ENCODE measurements at regions not wholly inside any gene's neighbourhood (a gene's known extent, or its start where the extent isn't known, plus 50 kb on each side); places are given as distances from the start of the nearest gene placed in this dataset.

- no peak overlapping the region for H3K4me3 ChIP-seq (ENCODE audit: low read depth in 1 of 3, low read length in 3 of 3)
- DNase-seq (ENCODE audit: low spot score) = no peak
- WGBS = 87% methylated on average over 3 of the region's 3 CpGs
- no peaks in the 10 kb centered on the region for H3K9me3 ChIP-seq (ENCODE audit: control insufficient read depth in 4 of 4, low read length in 3 of 4)
- TF ChIP-seq, protein P1, sequence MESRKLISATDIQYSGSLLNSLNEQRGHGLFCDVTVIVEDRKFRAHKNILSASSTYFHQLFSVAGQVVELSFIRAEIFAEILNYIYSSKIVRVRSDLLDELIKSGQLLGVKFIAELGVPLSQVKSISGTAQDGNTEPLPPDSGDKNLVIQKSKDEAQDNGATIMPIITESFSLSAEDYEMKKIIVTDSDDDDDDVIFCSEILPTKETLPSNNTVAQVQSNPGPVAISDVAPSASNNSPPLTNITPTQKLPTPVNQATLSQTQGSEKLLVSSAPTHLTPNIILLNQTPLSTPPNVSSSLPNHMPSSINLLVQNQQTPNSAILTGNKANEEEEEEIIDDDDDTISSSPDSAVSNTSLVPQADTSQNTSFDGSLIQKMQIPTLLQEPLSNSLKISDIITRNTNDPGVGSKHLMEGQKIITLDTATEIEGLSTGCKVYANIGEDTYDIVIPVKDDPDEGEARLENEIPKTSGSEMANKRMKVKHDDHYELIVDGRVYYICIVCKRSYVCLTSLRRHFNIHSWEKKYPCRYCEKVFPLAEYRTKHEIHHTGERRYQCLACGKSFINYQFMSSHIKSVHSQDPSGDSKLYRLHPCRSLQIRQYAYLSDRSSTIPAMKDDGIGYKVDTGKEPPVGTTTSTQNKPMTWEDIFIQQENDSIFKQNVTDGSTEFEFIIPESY (IDR thresholded peaks at IDR 0.05) = no peak
- TF ChIP-seq YY1 (IDR thresholded peaks at IDR 0.05) (no peak), TAF1 (conservative IDR thresholded peaks at IDR 0.05) (no peak), MAX (IDR thresholded peaks at IDR 0.05) (no peak), RAD21 (IDR thresholded peaks at IDR 0.05) (no peak), RXRA (IDR thresholded peaks at IDR 0.05) (no peak), HNF4A (conservative IDR thresholded peaks at IDR 0.05) (no peak), CTCF (IDR thresholded peaks at IDR 0.05; ENCODE audit: low read depth, low read length, missing input control) (no peak), SP1 (IDR thresholded peaks at IDR 0.05) (no peak), EGR1 (IDR thresholded peaks at IDR 0.05; ENCODE audit: low read depth in 2 of 2) (no peak), FOXA1 (IDR thresholded peaks at IDR 0.05) (no peak)
- TF ChIP-seq, protein P2, sequence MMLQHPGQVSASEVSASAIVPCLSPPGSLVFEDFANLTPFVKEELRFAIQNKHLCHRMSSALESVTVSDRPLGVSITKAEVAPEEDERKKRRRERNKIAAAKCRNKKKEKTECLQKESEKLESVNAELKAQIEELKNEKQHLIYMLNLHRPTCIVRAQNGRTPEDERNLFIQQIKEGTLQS (IDR thresholded peaks at IDR 0.05) = no peak
- TF ChIP-seq, protein P3, sequence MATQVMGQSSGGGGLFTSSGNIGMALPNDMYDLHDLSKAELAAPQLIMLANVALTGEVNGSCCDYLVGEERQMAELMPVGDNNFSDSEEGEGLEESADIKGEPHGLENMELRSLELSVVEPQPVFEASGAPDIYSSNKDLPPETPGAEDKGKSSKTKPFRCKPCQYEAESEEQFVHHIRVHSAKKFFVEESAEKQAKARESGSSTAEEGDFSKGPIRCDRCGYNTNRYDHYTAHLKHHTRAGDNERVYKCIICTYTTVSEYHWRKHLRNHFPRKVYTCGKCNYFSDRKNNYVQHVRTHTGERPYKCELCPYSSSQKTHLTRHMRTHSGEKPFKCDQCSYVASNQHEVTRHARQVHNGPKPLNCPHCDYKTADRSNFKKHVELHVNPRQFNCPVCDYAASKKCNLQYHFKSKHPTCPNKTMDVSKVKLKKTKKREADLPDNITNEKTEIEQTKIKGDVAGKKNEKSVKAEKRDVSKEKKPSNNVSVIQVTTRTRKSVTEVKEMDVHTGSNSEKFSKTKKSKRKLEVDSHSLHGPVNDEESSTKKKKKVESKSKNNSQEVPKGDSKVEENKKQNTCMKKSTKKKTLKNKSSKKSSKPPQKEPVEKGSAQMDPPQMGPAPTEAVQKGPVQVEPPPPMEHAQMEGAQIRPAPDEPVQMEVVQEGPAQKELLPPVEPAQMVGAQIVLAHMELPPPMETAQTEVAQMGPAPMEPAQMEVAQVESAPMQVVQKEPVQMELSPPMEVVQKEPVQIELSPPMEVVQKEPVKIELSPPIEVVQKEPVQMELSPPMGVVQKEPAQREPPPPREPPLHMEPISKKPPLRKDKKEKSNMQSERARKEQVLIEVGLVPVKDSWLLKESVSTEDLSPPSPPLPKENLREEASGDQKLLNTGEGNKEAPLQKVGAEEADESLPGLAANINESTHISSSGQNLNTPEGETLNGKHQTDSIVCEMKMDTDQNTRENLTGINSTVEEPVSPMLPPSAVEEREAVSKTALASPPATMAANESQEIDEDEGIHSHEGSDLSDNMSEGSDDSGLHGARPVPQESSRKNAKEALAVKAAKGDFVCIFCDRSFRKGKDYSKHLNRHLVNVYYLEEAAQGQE (IDR thresholded peaks at IDR 0.05) = no peak
- H3K27me3 ChIP-seq (ENCODE audit: control insufficient read depth in 4 of 4, insufficient read depth in 4 of 4, low read length in 3 of 4) = no peaks in the 10 kb centered on the region
- no peak overlapping the region for H3K9ac ChIP-seq (ENCODE audit: low read depth in 1 of 2, low read length in 2 of 2)
- no peaks in the 10 kb centered on the region for H3K4me1 ChIP-seq (ENCODE audit: control insufficient read depth in 4 of 4, insufficient read depth in 4 of 4, low read length in 3 of 4)
- no peak overlapping the region for H3K27ac ChIP-seq (ENCODE audit: low read depth in 1 of 2, low read length in 2 of 2)
- H3K36me3 ChIP-seq (ENCODE audit: control insufficient read depth in 4 of 4, insufficient read depth in 3 of 4, low read depth in 1 of 4, low read length in 3 of 4) = no peaks in the 10 kb centered on the region
These were observed 719.2 kb upstream of the LRRN3 start for GRCh38 chr7:110371709-110372108.

- no peak for TF ChIP-seq GABPA (IDR thresholded peaks at IDR 0.05 in 1 of 2, conservative IDR thresholded peaks at IDR 0.05 in 1 of 2)
- Histone ChIP-seq H3K27ac (ENCODE audit: low read depth in 1 of 2, low read length in 2 of 2) (no peak overlapping the region), H3K4me3 (ENCODE audit: low read depth in 1 of 3, low read length in 3 of 3) (no peak overlapping the region), H3K9ac (ENCODE audit: low read depth in 1 of 2, low read length in 2 of 2) (no peak overlapping the region), H3K4me1 (ENCODE audit: control insufficient read depth in 4 of 4, insufficient read depth in 4 of 4, low read length in 3 of 4) (no peaks in the 10 kb centered on the region), H3K36me3 (ENCODE audit: control insufficient read depth in 4 of 4, insufficient read depth in 3 of 4, low read depth in 1 of 4, low read length in 3 of 4) (no peaks in the 10 kb centered on the region), H3K9me3 (ENCODE audit: control insufficient read depth in 4 of 4, low read length in 3 of 4) (no peaks in the 10 kb centered on the region), H3K27me3 (ENCODE audit: control insufficient read depth in 4 of 4, insufficient read depth in 4 of 4, low read length in 3 of 4) (no peaks in the 10 kb centered on the region)
- DNase-seq (ENCODE audit: low spot score) = no peak
- WGBS = 78% methylated on average over 2 of the region's 2 CpGs
These were observed 718.2 kb upstream of the LRRN3 start for GRCh38 chr7:110372685-110373084.

Data from liver (tissue), 8 donors.